ENCODE measurements at regions not wholly inside any gene's neighbourhood (a gene's known extent, or its start where the extent isn't known, plus 50 kb on each side); places are given as distances from the start of the nearest gene placed in this dataset.
A peak's percentile ranks its signal among the peaks of the same experiment; 100 is the strongest.

GRCh38 chr13:69391756-69392155, 715.9 kb upstream of the ATXN8OS start:
- DNase-seq: no peak

GRCh38 chr13:69389899-69390298, 717.7 kb upstream of the ATXN8OS start:
- DNase-seq: no peak

- no peak for DNase-seq
Measured at GRCh38 chr13:69373747-69374425, 733.7 kb upstream of the ATXN8OS start.

- no peak for DNase-seq
Measured at GRCh38 chr13:69363360-69363759, 744.3 kb upstream of the ATXN8OS start.

- no peak for DNase-seq
Measured at GRCh38 chr13:69331245-69331644, 776.4 kb upstream of the ATXN8OS start.

- DNase-seq: peak; percentile 69
Measured at GRCh38 chr13:69324090-69324886, 783.3 kb upstream of the ATXN8OS start.

GRCh38 chr13:69319656-69320055, 788.0 kb upstream of the ATXN8OS start:
- DNase-seq: no peak

- DNase-seq: no peak
Measured at GRCh38 chr13:69315039-69315438, 792.6 kb upstream of the ATXN8OS start.

GRCh38 chr13:69306766-69307165, 800.9 kb upstream of the ATXN8OS start:
- no peak for DNase-seq

GRCh38 chr13:69300131-69300530, 807.5 kb upstream of the ATXN8OS start:
- DNase-seq: no peak

GRCh38 chr13:69296130-69296529, 811.5 kb upstream of the ATXN8OS start:
- no peak for DNase-seq

- no peak for DNase-seq
Measured at GRCh38 chr13:69292789-69293425, 814.7 kb upstream of the ATXN8OS start.

GRCh38 chr13:69291292-69291906, 816.2 kb upstream of the ATXN8OS start:
- DNase-seq: no peak

- no peak for DNase-seq
Measured at GRCh38 chr13:69288026-69288425, 819.6 kb upstream of the ATXN8OS start.

GRCh38 chr13:69287050-69287698, 820.5 kb upstream of the ATXN8OS start:
- no peak for DNase-seq

- no peak for DNase-seq
Measured at GRCh38 chr13:69283837-69284236, 823.8 kb upstream of the ATXN8OS start.

GRCh38 chr13:69283301-69283700, 824.3 kb upstream of the ATXN8OS start:
- no peak for DNase-seq

GRCh38 chr13:69280399-69280798, 827.2 kb upstream of the ATXN8OS start:
- no peak for DNase-seq

- DNase-seq: no peak
Measured at GRCh38 chr13:69279213-69279612, 828.4 kb upstream of the ATXN8OS start.

GRCh38 chr13:69274231-69274630, 833.4 kb upstream of the ATXN8OS start:
- DNase-seq: no peak

GRCh38 chr13:69264362-69265334, 843.0 kb upstream of the ATXN8OS start:
- peak; percentile 69 for DNase-seq

- DNase-seq: peak; percentile 43
Measured at GRCh38 chr13:69243366-69243765, 864.3 kb upstream of the ATXN8OS start.
